GM18508 (cell line): ENCODE measurements at regions not wholly inside any gene's neighbourhood (a gene's known extent, or its start where the extent isn't known, plus 50 kb on each side); places are given as distances from the start of the nearest gene placed in this dataset.
"Not testable (repeated sequence)": the region's sequence is repeated elsewhere in the genome, so short reads cannot be mapped to it uniquely, and the experiment has no call there.

Source experiments
- ATAC-seq: cut with Tn5 transposase; IDR thresholded peaks from one replicate; pipeline ENCODE4 v1.9.1; 2021; ENCODE audit warnings: moderate number of reproducible peaks; ENCODE audit not compliant: insufficient read depth, unreplicated experiment

DNA sequence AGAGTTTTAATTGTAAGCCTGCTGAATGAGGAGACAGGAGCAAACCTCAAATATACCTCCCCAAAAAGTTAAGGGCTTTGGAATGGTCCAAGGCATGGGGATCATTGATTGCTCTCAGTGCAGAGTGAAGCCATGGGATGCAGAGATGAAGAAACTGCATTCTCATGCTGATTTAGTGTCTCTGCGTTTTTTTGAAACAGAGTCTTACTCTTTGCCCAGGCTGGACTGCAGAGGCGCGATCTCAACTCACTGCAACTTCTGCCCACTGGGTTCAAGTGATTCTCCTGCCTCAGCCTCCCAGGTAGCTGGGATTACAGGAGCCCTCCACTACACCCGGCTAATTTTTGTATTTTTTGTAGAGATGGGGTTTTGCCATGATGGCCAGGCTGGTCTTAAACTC is 99.3 kb upstream of the ETV3 start:
- ATAC-seq: no peak

DNA sequence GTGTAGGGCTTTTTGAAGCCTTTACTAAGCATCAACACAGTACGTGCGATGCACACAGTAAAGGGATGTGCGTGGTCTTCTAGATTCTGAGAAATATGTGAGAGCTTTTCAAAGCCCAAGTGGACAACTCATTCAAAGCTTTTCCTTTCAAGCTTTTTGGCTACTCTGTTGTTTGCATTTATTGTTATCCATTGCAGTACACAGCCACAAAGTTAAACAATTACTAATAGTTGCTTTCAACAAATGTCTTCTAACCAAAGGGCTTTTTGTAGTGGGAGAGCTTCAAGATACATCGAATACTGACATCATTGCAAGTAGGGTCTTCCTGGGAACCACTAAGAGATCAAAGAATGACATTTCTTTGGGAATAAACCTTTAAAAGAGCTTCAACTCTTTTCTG is 97.9 kb upstream of the ETV3 start:
- no peak for ATAC-seq

DNA sequence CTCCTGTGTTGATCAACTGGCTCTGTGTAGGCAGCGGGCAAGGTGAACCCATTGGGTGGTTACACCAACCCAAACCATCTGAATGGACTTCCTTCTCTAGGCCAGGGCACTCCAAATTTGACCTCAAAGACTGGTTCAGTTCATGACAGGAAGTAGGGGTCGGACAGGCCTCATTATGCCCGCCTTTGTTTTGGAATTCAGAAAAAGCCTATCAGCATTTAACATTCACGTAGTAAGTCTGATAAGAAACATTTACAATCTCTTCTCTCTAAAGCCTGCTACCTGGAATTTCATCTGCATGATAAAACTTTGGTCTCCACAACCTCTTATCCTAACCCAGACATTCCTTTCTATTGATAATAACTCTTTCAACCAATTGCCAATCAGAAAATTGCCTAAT is 97.1 kb upstream of the ETV3 start:
- no peak for ATAC-seq

DNA sequence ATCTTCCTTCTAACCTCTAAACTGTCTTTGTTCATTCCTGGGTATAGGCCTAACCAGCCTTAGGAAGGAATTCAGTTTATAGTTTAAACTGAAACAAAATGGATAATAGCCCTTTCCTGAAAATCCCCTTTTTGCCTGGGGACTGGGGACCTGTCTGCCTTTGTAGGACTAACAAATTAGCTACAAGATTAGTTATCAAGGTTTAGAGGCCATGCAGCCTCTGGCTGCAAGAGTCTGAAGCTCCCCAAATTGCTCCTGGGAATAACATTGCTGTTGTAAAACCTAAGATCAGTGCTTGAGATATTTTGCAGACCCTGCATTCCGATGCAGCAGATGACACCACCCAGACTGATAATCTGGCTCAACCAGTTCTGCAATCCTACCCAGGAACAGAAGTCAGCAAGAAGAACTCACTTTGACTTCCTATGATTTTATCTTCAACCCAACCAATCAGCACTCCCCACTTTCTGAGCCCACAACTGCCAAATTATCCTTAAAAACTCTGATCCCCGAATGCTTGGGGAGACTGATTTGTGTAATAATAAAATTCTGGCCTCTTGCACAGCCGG is 96.6 kb upstream of the ETV3 start:
- ATAC-seq: no peak

DNA sequence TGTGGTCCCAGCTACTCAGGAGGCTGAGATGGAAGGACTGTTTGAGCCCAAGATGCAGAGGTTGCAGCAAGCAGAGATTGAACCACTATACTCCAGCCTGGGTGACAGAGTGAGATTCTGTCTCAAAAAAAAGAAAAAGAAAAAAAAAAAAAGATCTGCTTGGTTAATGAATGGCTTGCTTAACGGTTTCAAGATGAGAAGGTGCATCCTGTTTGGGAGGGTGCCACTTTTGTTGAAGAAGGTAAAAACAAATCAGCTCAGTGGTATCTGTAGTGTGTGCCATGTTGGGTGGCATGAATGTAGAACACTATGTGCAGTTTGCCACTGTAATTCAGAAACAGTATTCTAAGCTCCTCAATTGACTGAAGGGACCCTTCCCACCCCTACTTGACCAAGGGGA is 94.9 kb upstream of the ETV3 start:
- peak; percentile 74 for ATAC-seq

DNA sequence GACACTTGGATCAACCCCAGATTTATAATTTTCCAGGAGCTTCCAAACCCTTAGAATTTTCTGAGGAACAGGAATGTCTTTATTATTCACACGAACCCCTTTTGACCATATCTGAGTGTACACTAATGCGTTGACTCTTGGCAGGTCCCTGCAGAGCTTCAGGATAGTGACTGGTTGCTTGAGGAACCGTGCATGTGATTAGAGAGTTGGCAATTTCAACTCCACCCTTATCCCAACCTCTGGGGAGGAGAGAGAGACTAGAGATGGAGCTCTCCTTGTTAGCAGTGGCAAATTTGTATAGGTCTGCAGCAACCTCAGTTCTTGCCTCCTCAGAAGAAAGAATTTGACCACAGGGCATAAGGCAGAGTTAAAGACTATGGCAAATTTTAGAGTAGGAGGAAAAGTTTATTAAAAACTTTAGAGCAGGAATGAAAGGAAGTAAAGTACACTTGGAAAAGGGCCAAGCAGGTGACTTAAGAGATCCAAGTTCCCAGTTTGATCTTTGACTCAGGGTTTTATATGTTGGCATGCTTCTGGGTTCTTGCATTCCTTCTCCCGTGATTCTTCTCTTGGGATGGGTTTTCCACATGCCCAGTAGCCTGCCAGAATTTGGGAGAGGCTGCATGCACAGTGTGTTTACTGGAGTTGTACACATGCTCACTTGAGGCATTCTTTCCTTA is 93.8 kb upstream of the ETV3 start:
- no peak for ATAC-seq

DNA sequence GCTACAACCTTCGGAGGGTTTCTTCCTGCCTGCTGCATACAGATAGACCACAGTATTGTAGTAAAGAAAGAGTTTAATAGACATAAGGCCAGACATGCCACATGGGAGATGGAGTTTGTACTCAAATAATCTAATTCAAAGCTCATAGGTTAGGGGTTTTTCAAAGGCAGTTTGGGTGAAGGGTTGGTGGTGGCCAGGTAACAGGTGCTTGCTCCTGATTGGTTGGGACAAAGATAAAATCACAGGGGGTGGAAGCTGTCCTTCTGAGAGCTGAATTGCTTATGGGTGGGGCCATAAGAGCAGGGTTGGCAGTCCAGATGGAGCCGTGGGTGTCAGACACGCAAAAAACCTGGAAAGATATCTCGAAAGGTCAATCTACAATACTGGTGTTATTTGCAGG is 92.3 kb upstream of the ETV3 start:
- no peak for ATAC-seq

DNA sequence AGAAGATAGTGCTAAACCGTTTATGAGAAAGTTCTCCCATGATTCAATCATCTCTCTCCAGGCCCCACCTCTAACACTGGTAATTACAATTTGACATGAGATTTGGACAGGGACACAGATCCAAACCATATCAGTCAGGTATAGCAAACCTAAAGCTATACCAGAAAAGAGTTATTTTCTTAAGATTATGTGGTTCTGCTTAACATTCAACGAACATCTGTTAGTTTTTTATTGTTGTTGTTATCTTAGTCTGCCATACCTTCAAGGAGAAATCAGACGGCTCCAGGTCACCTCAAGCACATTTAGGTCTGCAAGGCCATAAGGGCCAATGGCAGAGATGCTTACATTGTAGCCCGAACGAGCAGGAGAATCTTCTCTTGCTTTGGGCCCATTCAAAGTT is 89.5 kb upstream of the ETV3 start:
- ATAC-seq: no peak

DNA sequence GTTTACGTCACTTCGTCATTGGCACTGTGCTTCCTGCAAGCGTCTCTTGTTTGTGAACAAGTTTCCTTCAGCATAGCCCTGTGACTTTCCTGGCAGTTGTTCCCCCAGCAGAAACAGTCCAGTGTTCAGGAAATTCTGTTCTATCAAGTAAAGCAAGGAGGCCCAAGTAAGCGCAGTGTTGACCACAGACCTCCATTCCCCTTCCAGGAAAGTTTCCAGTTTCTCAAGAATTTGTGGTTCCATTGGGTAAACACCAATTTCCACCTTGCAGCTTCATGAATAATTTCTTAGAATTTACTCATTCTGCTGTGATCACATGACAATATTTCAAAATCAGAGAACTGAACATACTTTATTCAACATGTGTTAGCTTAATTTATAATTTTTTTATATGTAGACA is 88.5 kb upstream of the ETV3 start:
- no peak for ATAC-seq

DNA sequence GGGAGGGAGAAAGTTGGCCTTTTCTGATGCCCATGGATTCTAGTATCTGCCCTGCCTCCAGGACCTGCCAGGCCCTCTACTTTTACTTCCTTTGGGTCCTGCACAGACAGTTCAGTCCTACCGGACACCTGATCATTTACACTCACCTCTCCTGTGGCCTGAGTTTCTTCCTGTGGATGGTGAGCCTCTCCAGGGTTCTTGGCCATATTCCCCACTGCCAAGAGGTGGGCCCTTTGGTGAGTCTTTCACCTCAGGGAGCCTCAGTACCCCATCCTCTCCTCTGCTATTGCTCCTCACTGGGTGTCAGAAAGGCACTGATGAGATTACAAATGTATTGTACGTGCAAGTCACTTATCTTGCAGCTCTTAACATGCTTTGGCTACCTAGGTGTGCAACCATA is 81.4 kb upstream of the ETV3 start:
- ATAC-seq: no peak

DNA sequence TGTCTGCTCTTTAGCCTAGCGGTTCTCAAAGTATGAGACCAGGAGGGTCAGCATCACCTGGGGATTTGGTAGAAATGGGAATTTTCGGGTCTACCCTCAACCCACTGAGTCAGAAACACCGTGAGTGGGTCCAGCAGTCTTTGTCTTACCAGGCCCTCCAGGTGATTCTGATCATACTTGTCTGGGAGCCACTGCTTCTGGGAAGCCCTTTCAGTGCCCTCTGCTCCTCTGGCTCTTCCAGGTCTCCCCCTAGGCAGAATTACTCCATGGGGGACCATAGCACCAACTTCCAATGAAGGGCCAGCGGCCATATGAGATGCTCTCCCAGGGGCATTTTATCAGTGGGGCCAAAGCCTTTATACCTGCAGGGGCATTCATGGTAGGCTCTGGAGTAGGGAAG is 81.0 kb upstream of the ETV3 start:
- ATAC-seq: no peak

DNA sequence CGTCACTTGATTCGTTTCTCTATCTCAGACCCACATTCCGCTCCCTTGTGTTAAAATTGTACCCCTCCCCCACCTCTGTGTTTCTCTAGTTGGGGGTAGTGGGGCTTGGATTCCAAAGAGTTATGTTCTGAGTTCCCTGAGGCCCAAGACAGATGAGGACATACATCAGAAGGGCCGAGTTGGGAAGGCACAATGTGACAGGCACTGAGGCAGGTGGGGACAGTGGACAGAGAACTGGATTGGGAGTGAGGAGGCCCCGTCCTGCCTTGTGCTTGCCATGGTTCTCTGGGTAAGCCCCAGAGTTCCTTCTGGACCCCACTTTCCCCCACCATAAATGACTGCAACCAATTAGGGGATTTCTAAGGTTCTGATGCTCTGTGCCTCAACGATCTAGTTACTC is 80.5 kb upstream of the ETV3 start:
- no peak for ATAC-seq

DNA sequence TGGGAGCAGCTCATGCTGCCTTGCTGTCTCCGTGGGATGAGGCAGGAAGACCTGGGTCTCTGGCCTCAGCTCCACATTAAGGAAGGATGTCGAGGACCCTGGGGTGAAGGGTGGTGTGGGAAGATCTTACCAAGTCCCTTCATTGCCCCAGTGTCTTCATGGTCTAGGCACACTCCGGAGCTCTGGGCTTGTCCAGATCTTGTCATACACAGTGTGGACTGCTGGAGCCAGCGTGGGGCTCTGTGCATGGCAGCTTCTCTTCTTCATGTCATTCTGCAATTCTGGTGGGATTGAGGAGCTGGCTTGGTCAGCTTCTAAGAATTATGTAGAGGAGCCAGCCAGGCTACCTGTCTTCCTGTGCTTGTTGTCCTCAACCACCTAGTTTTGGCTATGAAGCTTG is 79.3 kb upstream of the ETV3 start:
- ATAC-seq: no peak

DNA sequence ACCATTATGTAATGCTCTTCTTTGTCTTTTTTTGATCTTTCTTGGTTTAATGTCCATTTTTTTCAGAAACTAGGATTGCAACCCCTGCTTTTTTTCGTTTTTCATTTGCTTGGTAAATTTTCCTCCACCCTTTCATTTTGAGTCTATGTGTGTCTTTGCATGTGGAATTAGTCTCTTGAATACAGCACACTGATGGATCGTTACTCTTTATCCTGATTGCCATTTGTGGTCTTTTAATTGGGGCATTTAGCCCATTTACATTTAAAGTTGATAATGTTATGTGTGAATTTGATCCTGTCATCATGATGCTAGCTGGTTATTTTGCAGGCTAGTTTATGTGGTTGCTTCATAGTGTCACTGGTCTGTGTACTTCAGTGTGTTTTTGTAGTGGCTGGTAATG is 75.6 kb upstream of the ETV3 start:
- ATAC-seq: no peak

DNA sequence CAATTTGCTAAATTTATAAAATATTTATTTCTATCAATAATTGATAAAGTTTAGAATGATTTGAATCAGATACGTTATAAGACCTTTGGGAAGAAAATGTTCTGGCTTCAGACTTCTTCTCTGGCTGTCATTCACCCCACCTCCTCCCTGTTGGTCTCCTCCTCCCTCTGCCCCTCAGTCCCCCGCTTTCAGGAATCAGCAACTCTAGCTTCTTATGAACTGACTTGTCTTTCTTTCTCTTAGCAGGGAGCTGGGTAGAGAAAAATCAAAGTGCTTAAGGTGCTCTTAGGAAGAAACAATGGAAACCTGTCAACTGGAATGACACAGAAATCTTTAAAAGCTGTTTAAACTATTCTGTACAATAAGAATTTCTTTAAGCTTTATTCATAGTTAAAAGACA is 71.3 kb upstream of the ETV3 start:
- ATAC-seq: no peak

DNA sequence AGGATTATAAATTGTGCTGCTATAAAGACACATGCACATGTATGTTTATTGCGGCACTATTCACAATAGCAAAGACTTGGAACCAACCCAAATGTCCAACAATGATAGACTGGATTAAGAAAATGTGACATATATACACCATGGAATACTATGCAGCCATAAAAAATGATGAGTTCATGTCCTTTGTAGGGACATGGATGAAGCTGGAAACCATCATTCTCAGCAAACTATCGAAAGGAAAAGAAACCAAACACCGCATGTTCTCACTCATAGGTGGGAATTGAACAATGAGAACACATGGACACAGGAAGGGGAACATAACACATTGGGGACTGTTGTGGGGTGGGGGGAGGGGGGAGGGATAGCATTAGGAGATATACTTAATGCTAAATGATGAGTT is 67.8 kb upstream of the ETV3 start:
- ATAC-seq: not testable (repeated sequence)

DNA sequence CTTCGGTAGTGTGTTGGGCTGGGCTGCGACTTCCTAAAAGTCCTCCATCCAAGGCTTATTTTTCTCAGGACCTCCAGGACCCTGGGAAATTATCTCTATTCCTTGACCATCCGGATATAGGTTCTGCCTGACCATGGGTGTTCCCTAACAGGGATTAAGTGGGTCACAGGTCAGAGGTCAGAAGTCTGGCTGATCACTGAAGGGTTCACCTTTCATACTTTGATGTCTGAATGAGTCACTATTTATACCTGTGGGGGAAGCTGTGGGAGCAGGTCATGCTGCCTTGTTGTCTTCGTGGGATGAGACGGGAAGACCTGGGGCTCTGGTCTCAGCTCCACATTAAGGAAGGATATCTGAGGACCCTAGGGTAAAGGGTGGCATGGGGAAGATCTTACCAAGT is 65.0 kb upstream of the ETV3 start:
- ATAC-seq: no peak

DNA sequence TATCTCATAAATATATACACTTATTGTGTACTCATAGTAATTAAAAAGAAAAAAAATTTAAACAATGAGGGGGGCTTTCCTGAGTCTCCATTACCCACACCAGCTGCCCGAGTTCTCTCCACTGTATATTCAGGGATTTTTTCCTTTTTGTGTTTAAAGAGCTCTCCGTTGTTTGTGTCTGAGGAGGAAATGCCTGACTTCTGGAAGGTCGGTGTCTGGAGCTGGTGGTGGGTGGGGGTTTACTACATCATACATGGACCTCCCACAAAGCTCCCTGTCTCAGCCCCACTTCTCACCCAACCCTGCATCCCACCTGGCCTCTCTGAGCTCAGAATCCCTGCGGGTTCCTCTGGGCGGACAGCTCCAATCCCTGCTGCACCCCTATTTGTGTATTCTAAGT is 64.1 kb upstream of the ETV3 start:
- no peak for ATAC-seq

DNA sequence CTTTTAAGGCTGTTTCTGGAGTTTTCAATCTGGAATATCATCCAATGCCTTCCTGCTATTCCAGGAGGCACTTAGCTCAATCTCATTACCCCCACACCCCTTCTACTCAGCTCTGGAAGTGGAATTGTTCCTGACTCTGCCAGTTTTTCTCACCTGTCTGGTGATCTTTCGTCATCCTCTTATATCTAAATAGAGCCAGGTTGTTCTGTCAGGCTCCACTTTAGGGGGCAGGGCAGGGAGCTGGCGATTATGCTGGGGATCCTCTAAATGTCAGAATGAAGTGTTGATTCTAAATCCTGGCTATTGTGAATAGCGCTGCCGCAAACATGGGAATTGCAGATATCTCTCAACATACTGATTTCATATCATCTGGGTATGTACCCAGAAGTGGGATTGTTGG is 63.6 kb upstream of the ETV3 start:
- no peak for ATAC-seq

DNA sequence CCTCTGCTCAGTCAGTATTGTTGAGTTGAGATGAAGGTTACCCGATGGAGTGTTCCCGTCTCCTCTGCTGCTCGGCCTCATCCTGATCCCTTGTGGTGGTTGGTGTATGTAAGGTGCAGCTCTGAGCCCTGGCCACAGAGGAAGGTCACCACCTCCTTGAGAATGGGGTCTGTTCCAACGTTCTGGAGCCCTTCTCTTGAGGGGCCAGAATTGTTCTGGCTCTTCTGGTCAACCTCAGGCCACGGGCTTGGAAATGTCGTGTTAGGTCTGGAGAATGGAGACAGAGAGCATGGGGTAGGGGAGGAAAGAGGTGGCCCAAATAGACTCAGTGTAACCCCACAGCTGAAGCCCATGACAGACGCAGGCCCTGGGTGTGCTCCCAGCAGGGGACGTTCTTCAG is 62.3 kb upstream of the ETV3 start:
- no peak for ATAC-seq

DNA sequence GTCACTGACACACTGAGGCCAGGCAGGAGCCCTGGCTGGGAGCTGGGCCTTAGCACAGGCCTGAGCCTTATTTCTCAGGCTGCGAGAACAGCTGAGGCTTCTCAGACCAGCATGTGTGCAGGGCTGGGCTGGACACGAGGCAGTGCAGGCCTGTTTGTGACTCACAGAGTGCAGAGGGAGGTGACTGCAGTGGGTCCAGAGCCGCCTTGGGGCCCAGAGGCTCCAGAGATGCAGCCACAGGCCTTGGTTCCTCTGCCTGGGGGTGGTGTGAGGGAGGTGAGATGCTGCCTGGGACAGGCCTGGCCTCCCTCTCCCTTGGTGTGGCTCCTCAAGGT is 61.2 kb upstream of the ETV3 start:
- ATAC-seq: no peak

DNA sequence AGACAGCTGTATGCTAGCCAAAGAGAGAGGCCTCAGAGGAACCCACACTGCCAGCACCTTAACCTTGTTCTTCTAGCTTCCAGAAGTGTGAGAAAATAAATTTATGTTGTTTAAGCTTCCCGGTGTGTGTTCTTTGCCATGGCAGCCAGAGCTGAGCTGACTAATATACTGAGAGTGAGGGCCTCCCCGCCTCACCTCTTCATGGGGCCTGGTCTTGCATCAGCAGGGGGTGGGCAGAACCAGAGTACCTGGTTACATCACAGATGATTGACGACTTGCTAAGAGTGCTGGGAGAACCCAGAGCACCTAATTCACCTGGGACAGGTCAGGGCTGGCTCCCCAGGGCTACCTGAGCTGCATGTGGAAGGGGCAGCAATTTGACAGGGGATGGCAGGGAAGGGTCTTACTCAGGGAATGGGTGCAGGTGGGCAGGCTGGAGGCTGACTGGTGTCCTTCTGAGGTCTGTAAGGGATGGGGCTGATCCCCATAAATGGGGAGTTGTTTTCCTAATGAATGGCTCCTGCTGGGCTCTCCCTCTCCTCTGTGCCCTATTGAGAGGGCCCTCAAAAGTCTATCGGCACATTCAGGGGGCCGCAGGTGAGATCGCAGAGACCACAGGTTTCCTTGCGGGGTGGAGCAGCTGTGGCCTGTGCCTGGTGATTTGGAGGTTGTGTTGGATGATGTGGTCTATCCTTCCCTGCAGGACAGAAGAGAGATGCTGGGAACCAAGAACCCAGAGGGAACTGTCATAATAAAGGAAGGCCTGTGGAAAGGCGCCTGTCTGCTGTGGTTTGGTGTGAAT is 60.6 kb upstream of the ETV3 start:
- no peak for ATAC-seq
